Central memory CD8-positive, alpha-beta T cell (primary cell): ENCODE measurements at regions not wholly inside any gene's neighbourhood (a gene's known extent, or its start where the extent isn't known, plus 50 kb on each side); places are given as distances from the start of the nearest gene placed in this dataset.
"Not testable (repeated sequence)": the region's sequence is repeated elsewhere in the genome, so short reads cannot be mapped to it uniquely, and the experiment has no call there.

Experiments used
- ATAC-seq: fragments of 150-1000 bp; cut with Tn5 transposase; replicated peaks from 2 replicates; pipeline ENCODE4 v1.10.0; 2022; ENCODE audit warnings: mild to moderate bottlenecking, moderate FRiP score, moderate number of reproducible peaks; ENCODE audit not compliant: poor library complexity, severe bottlenecking; ENCODE audit errors: extremely low read depth
- DNase-seq, 2 donors: peaks; one replicate each; pipeline ENCODE4 v3.0.0; 2021; ENCODE audit warnings: low spot score in 2 of 2
- H3K27ac Mint-ChIP-seq: one replicate; pipeline ENCODE4 v1.8.0; 2022; ENCODE audit warnings: low read depth, mild to moderate bottlenecking, moderate library complexity, mixed read lengths
- H3K27me3 Mint-ChIP-seq: one replicate; pipeline ENCODE4 v1.8.0; 2022; ENCODE audit warnings: mixed read lengths
- H3K36me3 Mint-ChIP-seq: one replicate; pipeline ENCODE4 v1.8.0; 2022; ENCODE audit warnings: mild to moderate bottlenecking, moderate library complexity, mixed read lengths; ENCODE audit not compliant: insufficient read depth
- H3K4me1 Mint-ChIP-seq: one replicate; pipeline ENCODE4 v1.8.0; 2022; ENCODE audit warnings: mixed read lengths
- H3K4me3 Mint-ChIP-seq: one replicate; pipeline ENCODE4 v1.8.0; 2022; ENCODE audit warnings: mild to moderate bottlenecking, moderate library complexity, mixed read lengths
- H3K9me3 Mint-ChIP-seq: one replicate; pipeline ENCODE4 v1.8.0; 2022; ENCODE audit warnings: mixed read lengths

DNA sequence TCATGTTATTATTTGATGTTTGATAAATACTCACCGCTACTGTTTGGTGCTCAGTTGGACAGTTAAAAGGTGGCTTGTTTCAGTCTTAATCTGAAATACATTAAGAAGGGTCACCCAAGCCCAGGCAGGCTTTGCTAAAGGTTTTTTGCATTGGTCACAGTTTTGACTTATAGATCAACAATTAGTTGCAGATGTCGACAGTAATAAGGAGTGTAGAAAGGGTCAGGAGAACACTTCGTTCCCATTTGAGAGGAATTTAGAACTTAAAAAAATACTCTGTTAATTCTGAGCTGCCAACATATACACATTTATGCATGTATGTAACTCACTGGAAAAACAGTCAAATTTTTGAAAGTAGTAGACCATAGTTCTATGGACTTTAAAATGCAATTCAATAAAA is 130.3 kb downstream of the TMEM30B start:
- H3K9me3 Mint-ChIP-seq, result no peaks in the 10 kb centered on the region
- no peak overlapping the region for H3K4me3 Mint-ChIP-seq
- ATAC-seq (no peak), DNase-seq (no peak)
- no peak overlapping the region for H3K27ac Mint-ChIP-seq
- peaks cover 67% of the 10 kb centered on the region for H3K27me3 Mint-ChIP-seq
- H3K36me3 Mint-ChIP-seq, result no peaks in the 10 kb centered on the region
- H3K4me1 Mint-ChIP-seq, result no peaks in the 10 kb centered on the region

DNA sequence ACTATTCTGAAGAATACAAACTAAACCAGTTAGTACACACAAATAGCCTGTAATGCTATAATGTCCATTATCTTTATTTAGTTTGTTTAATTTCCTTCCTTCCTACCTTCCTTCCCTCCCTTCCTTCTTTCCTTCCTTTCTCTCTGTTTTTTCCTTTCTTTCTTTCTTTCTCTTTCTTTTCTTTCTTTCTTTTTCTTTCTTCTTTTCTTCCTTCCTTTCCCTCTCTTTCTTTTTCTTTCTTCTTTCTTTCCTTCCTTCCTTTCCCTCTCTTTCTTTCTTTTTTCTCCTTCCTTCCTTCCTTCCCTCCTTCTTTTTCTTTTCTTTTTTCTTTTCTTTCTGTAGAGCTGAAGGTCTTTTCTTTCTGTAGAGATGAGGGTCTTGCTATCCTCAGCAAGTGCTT is 131.2 kb downstream of the TMEM30B start:
- H3K9me3 Mint-ChIP-seq, result peaks cover 5% of the 10 kb centered on the region
- H3K4me3 Mint-ChIP-seq, result no peak overlapping the region

DNA sequence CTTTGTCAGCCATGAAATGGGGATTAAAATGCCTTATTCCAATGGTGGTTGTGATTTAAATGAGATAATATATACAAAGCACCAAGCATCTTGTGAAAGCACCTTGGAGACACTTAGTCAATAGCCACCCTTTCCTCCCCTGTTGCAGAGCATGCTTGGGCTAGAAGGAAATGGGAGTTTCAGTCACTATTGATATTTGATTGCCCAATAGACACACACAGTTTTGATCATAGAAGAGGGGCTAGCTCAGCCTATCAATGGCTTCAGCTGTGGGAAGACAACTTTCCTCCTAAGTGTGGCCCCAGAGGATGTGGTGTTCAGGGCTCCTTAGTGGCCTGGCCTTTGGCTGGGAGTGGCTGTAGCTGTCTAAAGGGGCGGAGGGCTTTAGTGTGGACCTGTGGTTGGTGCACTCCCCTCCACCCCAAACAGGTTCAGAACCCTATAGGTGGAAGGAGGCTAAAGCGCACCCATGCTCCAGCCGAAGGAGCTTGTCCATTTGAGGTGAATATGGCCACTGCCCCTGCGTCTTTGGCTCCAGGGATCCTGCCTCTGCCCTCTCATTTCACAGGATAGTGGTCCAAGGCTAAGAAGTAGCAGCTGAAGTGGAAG is 132.3 kb downstream of the TMEM30B start:
- no peak overlapping the region for H3K27ac Mint-ChIP-seq
- no peaks in the 10 kb centered on the region for H3K4me1 Mint-ChIP-seq
- peaks cover 48% of the 10 kb centered on the region for H3K27me3 Mint-ChIP-seq
- H3K36me3 Mint-ChIP-seq, result no peaks in the 10 kb centered on the region
- H3K9me3 Mint-ChIP-seq, result peaks cover 10% of the 10 kb centered on the region
- DNase-seq, result no peak
- no peak overlapping the region for H3K4me3 Mint-ChIP-seq
- no peak for ATAC-seq

More for the DNA sequence above, 131.2 kb downstream of the TMEM30B start:
- no peak for ATAC-seq
- Mint-ChIP-seq H3K27ac (no peak overlapping the region), H3K4me1 (no peaks in the 10 kb centered on the region), H3K27me3 (peaks cover 59% of the 10 kb centered on the region), H3K36me3 (no peaks in the 10 kb centered on the region)
- no peak for DNase-seq

DNA sequence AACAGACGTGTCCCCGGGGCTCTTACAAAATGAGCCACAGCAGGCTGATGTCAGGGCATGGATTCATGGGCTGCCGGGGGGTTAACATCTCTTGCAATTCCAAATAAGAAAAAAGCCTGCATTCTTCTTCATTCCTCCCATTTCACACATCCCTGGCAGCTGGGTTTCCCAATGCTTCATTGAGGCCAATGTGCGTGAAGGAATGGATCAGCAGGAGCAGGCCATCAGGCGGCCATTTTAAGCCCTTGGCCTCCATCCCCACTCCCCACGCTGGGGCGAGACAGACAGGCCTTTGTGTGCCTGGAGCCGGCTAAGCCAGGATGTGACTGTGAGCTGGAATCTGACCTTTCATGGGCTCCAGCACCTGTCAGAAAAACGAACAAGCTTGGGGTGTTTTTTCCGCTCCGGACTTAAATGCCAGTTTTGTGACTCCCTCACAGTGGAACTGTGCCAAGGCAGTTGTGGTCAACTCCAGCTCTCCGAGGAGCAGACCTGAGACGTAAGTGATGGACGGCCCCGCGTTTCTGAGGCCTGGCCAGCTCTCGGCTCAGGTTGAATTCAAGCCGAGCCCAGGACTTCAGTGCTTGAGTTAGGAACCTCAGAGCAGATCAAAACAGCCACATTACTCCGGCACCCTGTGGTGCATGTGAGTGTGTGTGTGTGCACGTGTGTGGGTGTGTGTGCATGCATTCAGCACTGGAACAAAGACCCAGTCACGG is 133.1 kb downstream of the TMEM30B start:
- no peak for DNase-seq
- Mint-ChIP-seq H3K9me3 (peaks cover 15% of the 10 kb centered on the region), H3K36me3 (no peaks in the 10 kb centered on the region), H3K27ac (no peak overlapping the region), H3K4me3 (no peak overlapping the region), H3K4me1 (no peaks in the 10 kb centered on the region), H3K27me3 (peaks cover 39% of the 10 kb centered on the region)
- no peak for ATAC-seq

DNA sequence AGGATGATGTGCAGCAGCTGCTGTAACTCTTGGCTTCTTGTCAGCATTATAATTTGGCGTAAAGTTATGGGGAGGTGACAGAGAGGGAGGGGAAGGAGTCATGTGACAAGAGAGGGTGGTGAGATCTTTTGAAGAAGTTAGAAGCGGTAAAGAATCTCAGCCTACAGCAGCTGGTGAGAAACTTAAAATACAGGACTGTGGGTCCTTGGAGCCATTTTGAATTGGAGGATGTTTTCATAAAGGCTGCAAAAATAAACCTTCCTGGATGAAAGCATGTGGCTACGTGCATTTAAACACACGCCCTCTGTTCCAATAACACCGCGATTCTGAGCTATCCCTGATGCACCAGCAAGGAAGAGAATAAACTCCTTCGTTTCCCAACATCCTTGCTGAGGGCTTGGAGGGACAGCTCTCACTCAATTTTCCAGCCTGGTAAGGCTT is 133.7 kb downstream of the TMEM30B start:
- no peak for DNase-seq
- Mint-ChIP-seq H3K9me3 (peaks cover 15% of the 10 kb centered on the region), H3K27me3 (peaks cover 38% of the 10 kb centered on the region), H3K36me3 (no peaks in the 10 kb centered on the region), H3K27ac (no peak overlapping the region), H3K4me3 (no peak overlapping the region), H3K4me1 (no peaks in the 10 kb centered on the region)
- no peak for ATAC-seq

DNA sequence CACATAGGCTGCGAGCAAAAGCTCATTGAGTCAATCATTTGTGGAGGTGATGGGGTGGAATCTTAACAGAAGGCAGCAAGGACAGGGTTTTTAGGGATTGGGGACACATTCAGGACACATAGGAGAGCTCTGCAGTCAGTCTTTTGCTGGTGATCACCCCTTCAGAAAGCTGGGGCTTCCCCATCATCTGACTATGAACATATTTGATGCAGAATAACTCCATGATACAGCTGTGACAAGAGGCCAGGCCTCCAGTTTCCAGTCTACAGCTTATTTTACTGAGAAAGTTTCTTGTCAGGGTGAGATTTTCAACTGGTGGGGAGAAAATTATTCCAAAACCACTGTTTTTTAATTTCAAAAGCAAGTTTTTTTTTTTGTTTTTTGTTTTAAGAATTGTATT is 134.2 kb downstream of the TMEM30B start:
- no peak for DNase-seq
- H3K4me3 Mint-ChIP-seq, result no peak overlapping the region
- no peaks in the 10 kb centered on the region for H3K36me3 Mint-ChIP-seq
- peaks cover 38% of the 10 kb centered on the region for H3K27me3 Mint-ChIP-seq
- no peak overlapping the region for H3K27ac Mint-ChIP-seq
- H3K9me3 Mint-ChIP-seq, result peaks cover 15% of the 10 kb centered on the region
- H3K4me1 Mint-ChIP-seq, result no peaks in the 10 kb centered on the region
- no peak for ATAC-seq

DNA sequence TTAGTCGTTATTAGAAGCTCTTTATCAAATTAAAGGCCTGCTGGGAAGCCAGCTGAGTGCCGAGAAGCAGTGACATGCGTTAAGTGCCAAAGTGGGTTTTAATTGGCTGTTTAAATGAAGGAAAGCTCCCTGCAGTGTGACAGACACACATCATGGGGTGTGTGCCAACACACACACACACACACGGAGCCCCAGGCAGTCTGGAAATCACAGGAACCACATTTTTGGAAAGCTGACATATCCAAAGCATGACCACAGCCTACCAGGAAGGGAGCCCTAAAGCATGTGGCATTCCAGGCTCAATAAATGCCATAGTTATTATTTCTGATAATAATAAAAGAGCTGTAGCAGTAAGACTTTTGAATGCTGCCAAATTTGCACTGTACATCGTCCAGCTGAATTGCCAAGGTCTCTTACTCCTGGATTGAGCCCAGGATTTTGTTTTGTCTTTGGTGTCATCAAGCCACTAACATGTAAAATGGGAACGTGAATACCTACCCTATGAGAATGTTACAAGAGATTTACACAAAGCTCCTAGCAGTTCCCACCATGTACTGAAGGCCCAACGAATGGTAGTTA is 135.1 kb downstream of the TMEM30B start:
- ATAC-seq (no peak), DNase-seq (no peak)

DNA sequence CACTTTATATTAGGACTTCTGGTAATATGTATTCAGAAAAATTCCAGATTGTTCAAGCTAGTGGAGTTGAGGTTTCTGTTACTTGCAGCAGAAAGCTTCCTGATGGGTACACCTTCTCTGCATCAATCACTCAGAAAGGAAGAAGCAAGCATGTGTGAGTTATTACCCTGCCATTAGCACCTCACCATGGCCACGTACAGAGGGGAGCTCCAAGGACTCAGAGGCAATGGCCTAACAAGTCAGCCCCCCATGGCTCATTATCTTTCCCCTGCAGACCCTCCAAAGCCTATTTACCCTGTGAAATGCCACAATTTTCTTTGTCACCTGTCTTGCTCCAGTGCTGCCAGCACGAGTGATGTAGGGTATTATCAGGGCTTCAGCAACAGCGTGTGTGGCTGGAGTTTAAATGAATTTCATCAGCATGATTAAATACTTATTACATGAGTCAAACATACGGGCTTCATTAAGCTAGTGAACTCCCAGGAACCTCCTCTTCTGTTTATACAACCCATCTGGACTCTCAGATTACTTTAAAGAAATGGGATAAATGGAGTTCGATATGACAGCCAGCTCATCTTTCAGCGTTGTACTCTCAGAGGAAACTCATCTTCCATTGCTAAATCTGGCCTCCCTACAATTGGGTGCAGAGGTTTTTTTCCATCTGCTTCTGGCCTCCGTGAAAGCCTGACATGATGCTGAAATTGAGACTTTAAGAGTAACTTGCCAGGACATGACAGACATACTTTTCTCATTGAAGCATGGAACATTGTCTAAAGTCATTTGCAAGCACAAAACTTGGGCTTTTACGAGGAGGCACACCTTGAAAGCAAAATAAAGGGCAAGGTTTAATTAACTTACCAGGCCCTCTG is 135.9 kb downstream of the TMEM30B start:
- Mint-ChIP-seq H3K36me3 (no peaks in the 10 kb centered on the region), H3K4me1 (no peaks in the 10 kb centered on the region), H3K27me3 (peaks cover 27% of the 10 kb centered on the region), H3K27ac (no peak overlapping the region), H3K9me3 (peaks cover 15% of the 10 kb centered on the region), H3K4me3 (no peak overlapping the region)
- ATAC-seq, result no peak
- no peak for DNase-seq

More for the DNA sequence above, 135.1 kb downstream of the TMEM30B start:
- Mint-ChIP-seq H3K9me3 (peaks cover 15% of the 10 kb centered on the region), H3K27ac (no peak overlapping the region), H3K27me3 (peaks cover 30% of the 10 kb centered on the region), H3K4me1 (no peaks in the 10 kb centered on the region), H3K36me3 (no peaks in the 10 kb centered on the region), H3K4me3 (no peak overlapping the region)

DNA sequence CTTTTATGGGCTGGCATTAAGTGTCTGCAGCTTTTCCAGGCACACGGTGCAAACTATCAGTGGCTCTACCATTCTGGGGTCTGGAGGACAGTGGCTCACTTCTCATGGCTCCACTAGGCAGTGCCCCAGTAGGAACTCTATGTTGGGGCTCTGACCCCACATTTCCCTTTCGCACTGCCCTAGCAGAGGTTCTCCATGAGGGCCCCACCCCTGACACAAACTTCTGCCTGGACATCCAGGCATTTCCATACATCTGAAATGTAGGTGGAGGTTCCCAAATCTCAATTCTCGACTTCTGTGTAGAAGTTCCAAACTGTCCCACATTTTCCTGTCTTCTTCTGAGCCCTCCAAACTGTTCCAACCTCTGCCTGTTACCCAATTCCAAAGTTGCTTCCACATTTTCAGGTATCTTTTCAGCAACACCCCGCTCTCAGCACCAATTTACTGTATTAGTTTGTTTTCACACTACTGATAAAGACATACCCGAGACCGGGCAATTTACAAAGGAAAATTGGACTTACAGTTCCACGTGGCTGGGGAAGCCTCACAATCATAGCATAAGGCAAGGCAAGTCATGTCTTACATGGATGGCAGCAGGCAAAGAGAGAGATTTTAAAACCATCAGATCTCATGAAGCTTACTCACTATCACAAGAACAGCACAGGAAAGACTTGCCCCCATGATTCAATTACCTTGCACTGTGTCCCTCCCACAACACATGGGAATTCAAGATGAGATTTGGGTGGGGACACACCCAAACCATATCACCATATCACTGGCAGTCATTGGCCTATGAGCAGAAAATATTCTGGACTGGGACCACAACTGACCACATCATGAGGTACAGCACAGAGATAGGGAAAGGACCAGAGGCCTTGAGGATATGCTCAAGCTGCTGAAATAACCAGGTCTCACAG is 136.8 kb downstream of the TMEM30B start:
- H3K4me1 Mint-ChIP-seq, ATAC-seq: not testable (repeated sequence)
- peaks cover 15% of the 10 kb centered on the region for H3K9me3 Mint-ChIP-seq

DNA sequence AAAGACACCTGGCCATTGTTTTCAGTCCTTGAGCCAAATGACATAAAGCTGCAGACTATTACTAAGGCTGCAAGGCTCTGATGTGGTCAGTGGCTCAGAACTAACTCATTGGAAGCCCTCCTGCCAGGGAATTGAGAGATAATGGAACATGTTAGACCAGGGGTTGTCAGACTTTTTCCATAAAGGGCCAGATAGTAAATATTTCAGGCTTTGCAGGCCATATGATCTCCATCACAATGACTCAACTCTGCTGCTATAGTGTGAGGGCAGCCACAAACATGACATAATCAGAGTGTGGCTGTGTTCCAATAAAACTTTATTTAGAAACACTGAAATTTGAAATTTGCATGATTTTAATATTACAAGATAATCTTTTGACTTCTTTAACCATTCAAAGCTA is 140.3 kb downstream of the TMEM30B start:
- H3K27me3 Mint-ChIP-seq, result peaks cover 41% of the 10 kb centered on the region
- H3K4me1 Mint-ChIP-seq, result no peaks in the 10 kb centered on the region
- peaks cover 28% of the 10 kb centered on the region for H3K9me3 Mint-ChIP-seq
- DNase-seq (no peak), ATAC-seq (no peak)
- H3K36me3 Mint-ChIP-seq, result no peaks in the 10 kb centered on the region
- H3K27ac Mint-ChIP-seq, result no peak overlapping the region
- no peak overlapping the region for H3K4me3 Mint-ChIP-seq

More for the DNA sequence above, 136.8 kb downstream of the TMEM30B start:
- H3K36me3 Mint-ChIP-seq, H3K4me3 Mint-ChIP-seq, H3K27ac Mint-ChIP-seq, DNase-seq: not testable (repeated sequence)
- peaks cover 24% of the 10 kb centered on the region for H3K27me3 Mint-ChIP-seq

DNA sequence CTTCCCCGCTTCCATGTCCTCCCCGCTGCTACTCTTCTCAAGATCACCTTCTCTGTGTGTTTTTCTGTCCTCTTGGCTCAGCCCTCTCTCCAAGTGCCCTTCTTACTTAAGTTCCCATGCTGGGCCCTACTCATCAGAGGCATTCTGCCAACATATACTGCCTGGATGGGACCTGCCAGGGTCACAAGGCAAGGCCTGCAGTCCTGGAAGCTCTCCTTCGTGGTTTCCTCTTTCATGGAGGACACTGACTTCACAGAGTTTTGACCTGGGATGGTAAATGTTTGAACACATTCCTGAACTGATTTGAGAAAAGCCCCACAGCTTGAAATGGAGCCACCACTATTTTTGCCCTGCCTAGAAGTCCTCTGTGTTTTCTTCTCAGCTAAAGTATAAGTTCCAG is 140.9 kb downstream of the TMEM30B start:
- Mint-ChIP-seq H3K27me3 (peaks cover 47% of the 10 kb centered on the region), H3K4me1 (no peaks in the 10 kb centered on the region), H3K9me3 (peaks cover 26% of the 10 kb centered on the region), H3K36me3 (no peaks in the 10 kb centered on the region), H3K4me3 (no peak overlapping the region), H3K27ac (no peak overlapping the region)
- DNase-seq (no peak), ATAC-seq (no peak)
